Karpas-422 (cell line): ENCODE measurements at regions not wholly inside any gene's neighbourhood (a gene's known extent, or its start where the extent isn't known, plus 50 kb on each side); places are given as distances from the start of the nearest gene placed in this dataset.

ENCODE experiments used
- DNase-seq: peaks from one replicate; pipeline ENCODE4 v3.0.0-alpha.2; 2015
- H2AFZ ChIP-seq: fragments of 200-600 bp; sonication (generic); 2 replicates; pipeline ENCODE4 v1.6.1; 2014; ENCODE audit warnings: antibody characterized with exemption, low read length, mixed read lengths
- H3K27ac ChIP-seq: fragments of 200-600 bp; sonication (generic); 2 replicates; pipeline ENCODE4 v1.5.1; 2014; ENCODE audit warnings: mild to moderate bottlenecking, low read length, moderate library complexity
- H3K27me3 ChIP-seq: fragments of 200-600 bp; sonication (generic); 2 replicates; pipeline ENCODE4 v1.6.1; 2014; ENCODE audit warnings: low read length, mixed read lengths
- H3K36me3 ChIP-seq: fragments of 200-600 bp; sonication (generic); 2 replicates; pipeline ENCODE4 v1.6.1; 2014; ENCODE audit warnings: low read length, mixed read lengths; ENCODE audit not compliant: insufficient read depth
- H3K4me1 ChIP-seq: fragments of 200-600 bp; sonication (generic); 2 replicates; pipeline ENCODE4 v1.6.1; 2014; ENCODE audit warnings: mild to moderate bottlenecking, low read length, mixed read lengths
- H3K4me2 ChIP-seq: fragments of 200-600 bp; sonication (generic); 2 replicates; pipeline ENCODE4 v1.6.1; 2014; ENCODE audit warnings: low read length, low read depth, mild to moderate bottlenecking; ENCODE audit not compliant: poor library complexity, severe bottlenecking
- H3K4me3 ChIP-seq: fragments of 200-600 bp; sonication (generic); 2 replicates; pipeline ENCODE4 v1.5.1; 2014; ENCODE audit warnings: mild to moderate bottlenecking, antibody characterized with exemption, low read length, mixed read lengths
- H3K79me2 ChIP-seq: fragments of 200-600 bp; sonication (generic); 2 replicates; pipeline ENCODE4 v1.6.1; 2014; ENCODE audit warnings: mild to moderate bottlenecking, low read length, mixed read lengths
- H3K9ac ChIP-seq: fragments of 200-600 bp; sonication (generic); 2 replicates; pipeline ENCODE4 v1.6.0; 2014; ENCODE audit warnings: low read length
- H3K9me2 ChIP-seq: fragments of 200-600 bp; sonication (generic), shearing (Covaris generic); replicated peaks from 2 replicates; pipeline ENCODE4 v1.6.0; 2014; ENCODE audit warnings: mild to moderate bottlenecking, low read length, moderate library complexity; ENCODE audit not compliant: insufficient read depth
- H3K9me3 ChIP-seq: fragments of 300-700, 200-600 bp; sonication (generic); 2 replicates; pipeline ENCODE4 v1.6.1; 2014; ENCODE audit warnings: low read length, mixed read lengths
- H4K20me1 ChIP-seq: fragments of 200-600 bp; sonication (generic); 2 replicates; pipeline ENCODE4 v1.6.1; 2014; ENCODE audit warnings: mild to moderate bottlenecking, antibody characterized with exemption, low read length, low read depth; ENCODE audit not compliant: insufficient read depth

DNA sequence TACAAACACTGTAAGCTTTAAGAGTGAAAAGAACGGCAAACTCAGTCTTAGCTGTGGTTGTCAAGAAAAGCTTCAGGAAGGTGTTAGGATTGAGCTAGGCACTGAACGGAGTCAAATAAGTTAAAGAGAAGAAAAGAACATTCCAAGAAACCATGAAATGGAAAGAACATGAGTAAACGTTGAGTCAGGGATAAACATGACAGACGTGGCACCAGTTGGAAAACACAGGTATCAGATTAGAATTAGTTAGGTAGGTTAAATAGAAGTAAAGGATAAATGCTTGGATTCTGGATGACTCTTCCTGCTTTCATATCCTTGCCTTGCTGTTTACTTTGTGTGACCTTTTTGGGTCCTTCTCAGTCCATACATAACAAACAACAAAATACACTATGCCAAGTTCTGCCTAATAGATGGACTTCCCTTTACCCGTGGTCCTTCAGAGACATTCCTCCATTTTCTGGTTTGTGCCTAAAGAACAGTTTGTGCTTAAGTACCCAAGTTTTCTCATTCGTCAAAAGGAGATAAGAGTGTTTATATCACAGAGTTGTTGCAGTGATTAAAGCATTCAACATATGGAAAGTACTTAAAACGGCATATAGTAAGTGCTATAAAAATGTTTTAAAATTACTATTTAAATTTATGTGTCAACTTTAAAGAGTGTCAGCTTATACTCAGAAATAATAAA, 446.9 kb downstream of the TMA16 start:
- Histone ChIP-seq H3K36me3 (no peaks in the 10 kb centered on the region), H3K4me3 (no peak overlapping the region), H3K4me1 (no peaks in the 10 kb centered on the region), H3K27ac (no peak overlapping the region), H3K9me3 (no peaks in the 10 kb centered on the region), H3K79me2 (no peaks in the 10 kb centered on the region), H3K9me2 (no peaks in the 10 kb centered on the region), H3K9ac (no peak overlapping the region), H2AFZ (no peak overlapping the region), H3K4me2 (no peak overlapping the region), H3K27me3 (no peaks in the 10 kb centered on the region), H4K20me1 (no peaks in the 10 kb centered on the region)
- no peak for DNase-seq

DNA sequence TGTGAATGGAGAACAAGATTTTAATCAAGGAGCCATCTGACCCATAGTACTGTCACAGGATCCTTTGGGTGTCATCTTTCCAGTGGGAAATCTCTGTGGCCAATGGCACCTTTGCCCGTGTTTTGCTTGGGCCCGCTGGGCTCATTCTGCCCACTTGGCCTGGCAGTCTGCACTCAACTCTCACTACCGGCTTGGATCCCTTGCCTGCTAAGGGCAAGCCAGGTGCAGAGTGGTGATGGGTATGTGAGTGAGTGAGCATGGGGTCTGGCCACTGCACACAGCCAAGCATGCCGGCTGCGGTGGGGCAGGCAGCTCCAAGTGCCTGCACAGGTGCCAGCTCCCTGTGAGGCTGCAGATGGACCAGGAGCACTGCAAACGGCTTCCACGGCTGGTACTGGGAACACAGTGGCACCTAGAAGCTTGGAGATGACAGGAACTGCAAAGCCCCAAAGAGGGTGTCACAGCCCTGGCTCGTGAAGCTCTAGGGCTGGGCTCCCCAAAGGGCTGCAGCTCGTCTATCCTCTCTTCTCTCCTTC, 454.5 kb downstream of the TMA16 start:
- H3K36me3 ChIP-seq = no peaks in the 10 kb centered on the region
- no peaks in the 10 kb centered on the region for H3K27me3 ChIP-seq
- H3K9me2 ChIP-seq = no peaks in the 10 kb centered on the region; the same call in 1 of the 2 replicates
- H3K4me1 ChIP-seq = no peaks in the 10 kb centered on the region
- no peak overlapping the region for H3K9ac ChIP-seq
- no peaks in the 10 kb centered on the region for H4K20me1 ChIP-seq
- H3K4me3 ChIP-seq = no peak overlapping the region
- no peak overlapping the region for H2AFZ ChIP-seq
- DNase-seq = no peak
- no peak overlapping the region for H3K27ac ChIP-seq
- no peaks in the 10 kb centered on the region for H3K79me2 ChIP-seq
- no peaks in the 10 kb centered on the region for H3K9me3 ChIP-seq
- no peak overlapping the region for H3K4me2 ChIP-seq

DNA sequence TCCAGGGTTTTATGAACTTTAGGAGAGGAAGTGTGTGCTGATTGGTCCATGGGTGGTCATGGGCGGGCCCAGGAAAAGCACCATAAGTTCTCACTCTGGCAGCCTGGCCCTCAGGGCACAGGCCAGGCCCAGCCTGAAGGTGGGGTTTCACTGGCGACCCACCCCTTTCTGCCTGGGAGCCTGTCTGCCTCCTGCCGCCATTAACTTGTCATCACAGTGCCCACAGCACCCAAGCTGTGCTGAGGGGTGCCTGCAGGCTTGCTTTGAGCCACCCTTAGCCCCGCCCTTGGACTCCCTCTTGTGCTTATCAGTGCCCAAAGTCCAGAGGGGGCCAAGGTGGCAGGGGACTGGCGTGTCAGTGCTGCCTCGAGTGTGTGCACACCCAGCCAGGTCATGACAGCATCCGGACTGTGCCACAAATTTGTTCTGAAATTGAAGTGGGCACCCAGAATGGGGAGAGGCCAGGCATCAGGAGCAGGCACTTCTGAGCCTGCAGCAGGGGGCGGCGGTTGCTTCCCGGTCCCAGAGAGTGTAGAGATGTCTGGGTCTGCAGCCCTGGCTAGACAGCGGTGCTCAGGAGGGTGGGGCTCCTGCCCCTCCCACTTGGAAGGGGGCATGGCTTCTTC, 455.6 kb downstream of the TMA16 start:
- no peak overlapping the region for H2AFZ ChIP-seq
- H3K27me3 ChIP-seq = no peaks in the 10 kb centered on the region
- no peaks in the 10 kb centered on the region; the same call in 1 of the 2 replicates for H3K9me2 ChIP-seq
- H4K20me1 ChIP-seq = no peaks in the 10 kb centered on the region
- no peaks in the 10 kb centered on the region for H3K4me1 ChIP-seq
- H3K79me2 ChIP-seq = no peaks in the 10 kb centered on the region
- no peak overlapping the region for H3K27ac ChIP-seq
- no peak overlapping the region for H3K4me2 ChIP-seq
- no peak overlapping the region for H3K4me3 ChIP-seq
- H3K36me3 ChIP-seq = no peaks in the 10 kb centered on the region
- H3K9ac ChIP-seq = no peak overlapping the region
- DNase-seq = peak; percentile 53
- no peaks in the 10 kb centered on the region for H3K9me3 ChIP-seq

DNA sequence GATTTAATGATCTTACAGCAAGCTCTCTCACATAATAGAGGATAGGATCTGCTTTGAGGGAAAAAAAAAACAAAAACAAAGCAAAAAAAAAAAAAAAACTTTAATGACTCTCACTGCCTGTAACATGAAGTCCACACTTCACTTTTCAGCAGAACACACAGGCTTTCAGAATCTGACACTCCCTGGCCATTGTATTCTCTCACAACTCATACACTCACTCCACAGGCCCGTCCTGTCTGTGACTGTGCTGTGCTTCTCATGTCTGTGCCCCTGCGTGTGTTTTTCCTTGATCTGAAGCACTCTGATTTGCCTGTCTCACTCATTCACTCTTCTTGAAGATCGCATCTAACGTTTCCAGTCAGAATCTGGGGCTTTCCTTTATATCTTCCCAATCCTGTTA, 460.8 kb downstream of the TMA16 start:
- Histone ChIP-seq H3K79me2 (no peaks in the 10 kb centered on the region), H3K9ac (no peak overlapping the region), H3K27ac (no peak overlapping the region), H3K4me2 (no peak overlapping the region), H3K4me1 (no peaks in the 10 kb centered on the region), H4K20me1 (no peaks in the 10 kb centered on the region), H3K27me3 (no peaks in the 10 kb centered on the region), H3K4me3 (no peak overlapping the region), H3K9me2 (no peaks in the 10 kb centered on the region; the same call in 1 of the 2 replicates), H2AFZ (no peak overlapping the region), H3K36me3 (no peaks in the 10 kb centered on the region), H3K9me3 (no peaks in the 10 kb centered on the region)
- DNase-seq = no peak

DNA sequence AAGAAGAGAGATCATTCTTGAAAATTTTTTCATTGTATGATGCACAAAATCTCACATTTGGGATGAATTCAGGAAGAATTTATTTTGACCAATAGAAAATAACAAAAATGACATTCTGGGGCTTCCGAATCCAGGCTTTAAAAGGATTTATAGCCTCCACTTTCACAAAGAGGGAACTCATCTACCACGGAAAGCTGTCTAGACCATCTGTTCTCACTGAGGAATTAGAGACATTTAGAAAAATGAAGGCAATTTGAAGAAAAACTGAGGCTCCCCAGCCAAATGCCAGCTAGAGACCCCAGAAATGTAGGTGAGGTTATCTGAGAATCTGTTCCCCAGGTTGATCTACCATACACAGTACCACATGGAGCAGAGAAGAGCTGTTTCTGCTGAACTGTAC, 464.3 kb downstream of the TMA16 start:
- no peak for DNase-seq
- no peaks in the 10 kb centered on the region for H3K27me3 ChIP-seq
- no peak overlapping the region for H3K4me3 ChIP-seq
- H3K9ac ChIP-seq = no peak overlapping the region
- H3K9me3 ChIP-seq = no peaks in the 10 kb centered on the region
- no peaks in the 10 kb centered on the region for H4K20me1 ChIP-seq
- no peak overlapping the region for H3K4me2 ChIP-seq
- no peaks in the 10 kb centered on the region for H3K36me3 ChIP-seq
- H3K4me1 ChIP-seq = no peaks in the 10 kb centered on the region
- H3K9me2 ChIP-seq = no peaks in the 10 kb centered on the region
- no peak overlapping the region for H3K27ac ChIP-seq
- H3K79me2 ChIP-seq = no peaks in the 10 kb centered on the region
- no peak overlapping the region for H2AFZ ChIP-seq

DNA sequence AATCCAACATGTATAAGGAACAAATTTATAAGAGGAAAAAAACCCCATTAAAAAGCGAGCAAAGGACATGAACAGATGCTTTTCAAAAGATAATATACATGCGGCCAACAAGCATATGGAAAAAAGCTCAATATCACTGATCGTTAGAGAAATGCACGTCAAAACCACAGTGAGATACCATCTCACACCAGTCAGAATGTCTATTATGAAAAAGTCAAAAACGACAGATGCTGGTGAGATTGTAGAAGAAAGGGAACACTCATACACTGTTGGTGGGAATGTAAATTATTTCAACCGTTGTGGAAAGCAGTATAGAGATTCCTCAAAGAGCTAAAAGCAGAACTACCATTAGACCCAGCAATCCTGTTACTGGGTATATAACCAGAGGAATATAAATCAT, 465.4 kb downstream of the TMA16 start:
- H3K4me3 ChIP-seq = no peak overlapping the region
- H3K27me3 ChIP-seq = no peaks in the 10 kb centered on the region
- no peaks in the 10 kb centered on the region for H4K20me1 ChIP-seq
- H2AFZ ChIP-seq = no peak overlapping the region
- no peaks in the 10 kb centered on the region for H3K9me3 ChIP-seq
- H3K9me2 ChIP-seq = no peaks in the 10 kb centered on the region
- no peaks in the 10 kb centered on the region for H3K79me2 ChIP-seq
- no peak overlapping the region for H3K4me2 ChIP-seq
- no peak overlapping the region for H3K27ac ChIP-seq
- no peak overlapping the region for H3K9ac ChIP-seq
- no peaks in the 10 kb centered on the region for H3K4me1 ChIP-seq
- DNase-seq = no peak
- H3K36me3 ChIP-seq = no peaks in the 10 kb centered on the region

DNA sequence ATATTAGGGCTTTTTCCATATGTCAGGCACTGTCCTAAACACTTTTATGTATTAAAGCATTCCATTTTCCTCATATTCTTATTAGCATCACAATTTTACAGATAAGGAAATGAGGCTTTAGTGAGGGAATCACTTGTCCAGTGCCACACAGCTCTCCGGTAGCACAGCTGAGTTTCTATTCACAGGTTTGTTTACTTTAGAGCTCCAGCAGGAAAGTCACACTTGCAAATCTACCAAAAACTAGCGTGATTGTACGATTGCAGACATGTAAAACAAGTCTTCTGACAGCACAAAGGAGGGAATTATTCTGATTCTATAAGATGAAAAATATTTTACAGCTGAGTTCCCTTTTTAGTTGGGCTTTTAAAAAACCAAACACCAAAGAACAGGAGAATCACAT, 472.1 kb downstream of the TMA16 start:
- no peak overlapping the region for H3K27ac ChIP-seq
- no peak overlapping the region for H3K9ac ChIP-seq
- H3K79me2 ChIP-seq = no peaks in the 10 kb centered on the region
- no peaks in the 10 kb centered on the region for H3K36me3 ChIP-seq
- H3K9me2 ChIP-seq = no peaks in the 10 kb centered on the region
- DNase-seq = no peak
- no peak overlapping the region for H3K4me2 ChIP-seq
- H2AFZ ChIP-seq = no peak overlapping the region
- H3K4me3 ChIP-seq = no peak overlapping the region
- peaks cover 5% of the 10 kb centered on the region; the same call in 1 of the 2 replicates for H3K27me3 ChIP-seq
- peaks cover 5% of the 10 kb centered on the region for H3K4me1 ChIP-seq
- no peaks in the 10 kb centered on the region for H3K9me3 ChIP-seq
- no peaks in the 10 kb centered on the region for H4K20me1 ChIP-seq

DNA sequence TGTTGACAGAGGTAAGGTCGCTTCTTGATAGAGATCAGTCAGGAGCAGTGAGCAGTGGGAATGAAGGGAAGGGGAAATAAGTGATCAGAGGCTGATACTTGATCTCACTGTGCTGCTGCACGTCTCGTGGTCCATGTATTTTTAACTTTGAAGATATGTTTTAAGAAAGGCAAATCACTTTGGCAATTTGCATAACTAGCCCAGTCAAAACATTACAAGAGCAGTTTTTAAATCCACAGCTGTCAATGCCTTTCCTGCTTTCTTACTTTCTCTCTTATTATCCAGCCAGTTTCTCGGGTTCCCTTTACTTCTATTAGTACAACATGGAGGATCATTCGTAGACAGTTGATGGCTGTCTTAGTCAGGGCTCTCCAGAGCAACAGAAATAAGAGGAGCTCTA, 472.8 kb downstream of the TMA16 start:
- no peak for DNase-seq
- Histone ChIP-seq H3K36me3 (no peaks in the 10 kb centered on the region), H4K20me1 (no peaks in the 10 kb centered on the region), H3K4me2 (no peak overlapping the region), H3K79me2 (no peaks in the 10 kb centered on the region), H3K9me3 (no peaks in the 10 kb centered on the region), H3K27me3 (peaks cover 5% of the 10 kb centered on the region; the same call in 1 of the 2 replicates), H2AFZ (no peak overlapping the region), H3K4me1 (peaks cover 5% of the 10 kb centered on the region), H3K4me3 (no peak overlapping the region), H3K27ac (no peak overlapping the region), H3K9me2 (no peaks in the 10 kb centered on the region), H3K9ac (no peak overlapping the region)
